ENCODE measurements at regions not wholly inside any gene's neighbourhood (a gene's known extent, or its start where the extent isn't known, plus 50 kb on each side); places are given as distances from the start of the nearest gene placed in this dataset.

GRCh38 chr6:113380591-113380990, 476.6 kb upstream of the MARCKS start:
- TF ChIP-seq CTCF (IDR thresholded peaks at IDR 0.05; ENCODE audit: low read length) (no peak), EZH2phosphoT487 (IDR thresholded peaks at IDR 0.05; ENCODE audit: low read length) (no peak), EZH2 (optimal IDR thresholded peaks at IDR 0.05; ENCODE audit: low read depth, low read length) (no peak)

Data from MM.1S (cell line).